Body of pancreas (tissue), 4 donors: ENCODE measurements at regions not wholly inside any gene's neighbourhood (a gene's known extent, or its start where the extent isn't known, plus 50 kb on each side); places are given as distances from the start of the nearest gene placed in this dataset.

Experiments used
- POLR2A ChIP-seq, 3 donors: fragments of 450-650 bp; IDR thresholded peaks; one replicate each; pipeline ENCODE4 v1.6.1; 2016; ENCODE audit warnings: antibody characterized with exemption in 3 of 3, mild to moderate bottlenecking in 2 of 3
- TF ChIP-seq, protein P1 (sequence below), 7 experiments: fragments of 450-650 bp in 4 of 7; fragments of 200-600 bp in 3 of 7; sonication (generic) in 3 of 7; IDR thresholded peaks; one replicate each; pipeline ENCODE4 v1.5.1; 2016 to 2019; ENCODE audit warnings: antibody characterized with exemption in 7 of 7

DNA sequence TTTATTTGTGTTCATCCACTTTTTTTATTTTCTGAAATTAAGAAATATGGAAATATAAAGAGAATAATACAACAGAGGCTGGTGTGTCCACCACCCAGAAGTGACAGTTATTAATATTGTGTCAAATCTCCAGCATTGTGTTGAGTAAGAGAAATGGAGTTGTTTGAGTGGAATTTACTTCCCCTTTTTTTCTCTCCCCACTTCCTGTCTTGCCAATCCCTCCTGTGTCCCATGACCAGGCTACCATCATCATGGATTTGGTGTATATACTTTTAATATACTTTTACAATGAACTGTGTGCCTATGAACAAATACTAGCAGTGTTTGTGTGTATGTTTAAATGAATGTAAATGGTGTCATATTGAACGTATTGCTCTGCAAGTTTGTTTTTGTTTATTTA, 276.9 kb upstream of the SKOR2 start:
- TF ChIP-seq, protein P1, sequence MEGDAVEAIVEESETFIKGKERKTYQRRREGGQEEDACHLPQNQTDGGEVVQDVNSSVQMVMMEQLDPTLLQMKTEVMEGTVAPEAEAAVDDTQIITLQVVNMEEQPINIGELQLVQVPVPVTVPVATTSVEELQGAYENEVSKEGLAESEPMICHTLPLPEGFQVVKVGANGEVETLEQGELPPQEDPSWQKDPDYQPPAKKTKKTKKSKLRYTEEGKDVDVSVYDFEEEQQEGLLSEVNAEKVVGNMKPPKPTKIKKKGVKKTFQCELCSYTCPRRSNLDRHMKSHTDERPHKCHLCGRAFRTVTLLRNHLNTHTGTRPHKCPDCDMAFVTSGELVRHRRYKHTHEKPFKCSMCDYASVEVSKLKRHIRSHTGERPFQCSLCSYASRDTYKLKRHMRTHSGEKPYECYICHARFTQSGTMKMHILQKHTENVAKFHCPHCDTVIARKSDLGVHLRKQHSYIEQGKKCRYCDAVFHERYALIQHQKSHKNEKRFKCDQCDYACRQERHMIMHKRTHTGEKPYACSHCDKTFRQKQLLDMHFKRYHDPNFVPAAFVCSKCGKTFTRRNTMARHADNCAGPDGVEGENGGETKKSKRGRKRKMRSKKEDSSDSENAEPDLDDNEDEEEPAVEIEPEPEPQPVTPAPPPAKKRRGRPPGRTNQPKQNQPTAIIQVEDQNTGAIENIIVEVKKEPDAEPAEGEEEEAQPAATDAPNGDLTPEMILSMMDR (IDR thresholded peaks at IDR 0.05): no peak
- TF ChIP-seq POLR2A (IDR thresholded peaks at IDR 0.05): no peak
